K562 (cell line): ENCODE measurements at regions not wholly inside any gene's neighbourhood (a gene's known extent, or its start where the extent isn't known, plus 50 kb on each side); places are given as distances from the start of the nearest gene placed in this dataset.

Source experiments
- CBX5 ChIP-seq: IDR thresholded peaks from 2 replicates; pipeline ENCODE4 v1.6.1; 2014; ENCODE audit warnings: low read depth, borderline replicate concordance
- KLF6 ChIP-seq: fragments of 250-450 bp; sonication (Bioruptor Pico); IDR thresholded peaks from 2 replicates; pipeline ENCODE4 v1.4.0; 2020; ENCODE audit warnings: mild to moderate bottlenecking, moderate library complexity, borderline replicate concordance
- REST ChIP-seq, 2 experiments: fragments of 450-650 bp; formaldehyde crosslinking in 1 of 2; IDR thresholded peaks; 2 replicates each; pipeline versions ENCODE4 v1.4.0 to v1.6.1; 2014 to 2020; ENCODE audit warnings: mild to moderate bottlenecking in 2 of 2, borderline replicate concordance in 1 of 2, low read depth in 1 of 2
- THRA ChIP-seq: fragments of 450-650 bp; IDR thresholded peaks from 2 replicates; pipeline ENCODE4 v1.6.1; 2017; ENCODE audit warnings: mild to moderate bottlenecking, moderate library complexity
- ZNF253 ChIP-seq: fragments of 250-450 bp; sonication (Bioruptor Pico); conservative IDR thresholded peaks from 2 replicates; pipeline ENCODE4 v1.6.1; 2021; ENCODE audit warnings: mild to moderate bottlenecking
- ZNF586 ChIP-seq: fragments of 450-650 bp; formaldehyde crosslinking; conservative IDR thresholded peaks from 2 replicates; pipeline ENCODE4 v1.4.0; 2020; ENCODE audit warnings: mild to moderate bottlenecking, moderate library complexity
- TF ChIP-seq, protein P1 (sequence below), 2 experiments: fragments of 450-650 bp in 1 of 2; sonication (generic) in 1 of 2; formaldehyde crosslinking; conservative IDR thresholded peaks; 2 replicates each; pipeline versions ENCODE4 v1.4.0 to v1.8.1; 2020 to 2022; ENCODE audit warnings: mild to moderate bottlenecking in 1 of 2, missing genetic modification reagents in 1 of 2

GRCh38 chr2:225735844-225736243 lies 336.3 kb downstream of the NYAP2 start (continued):
- TF ChIP-seq REST (IDR thresholded peaks at IDR 0.05; ENCODE audit: borderline replicate concordance): no peak
- no peak for TF ChIP-seq REST (CRISPR knock-in tag; IDR thresholded peaks at IDR 0.05; ENCODE audit: low read depth)
- no peak for TF ChIP-seq THRA
- no peak for TF ChIP-seq KLF6 (CRISPR knock-in tag)
- TF ChIP-seq, protein P1, sequence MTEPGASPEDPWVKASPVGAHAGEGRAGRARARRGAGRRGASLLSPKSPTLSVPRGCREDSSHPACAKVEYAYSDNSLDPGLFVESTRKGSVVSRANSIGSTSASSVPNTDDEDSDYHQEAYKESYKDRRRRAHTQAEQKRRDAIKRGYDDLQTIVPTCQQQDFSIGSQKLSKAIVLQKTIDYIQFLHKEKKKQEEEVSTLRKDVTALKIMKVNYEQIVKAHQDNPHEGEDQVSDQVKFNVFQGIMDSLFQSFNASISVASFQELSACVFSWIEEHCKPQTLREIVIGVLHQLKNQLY (CRISPR knock-in tag; conservative IDR thresholded peaks at IDR 0.05): no peak
- no peak for TF ChIP-seq ZNF586 (CRISPR knock-in tag)
- TF ChIP-seq CBX5: no peak
- no peak for TF ChIP-seq ZNF253 (CRISPR knock-in tag)
- TF ChIP-seq, all 486 proteins: peak for 0
